ENCODE measurements at regions not wholly inside any gene's neighbourhood (a gene's known extent, or its start where the extent isn't known, plus 50 kb on each side); places are given as distances from the start of the nearest gene placed in this dataset.
"Not testable (repeated sequence)": the region's sequence is repeated elsewhere in the genome, so short reads cannot be mapped to it uniquely, and the experiment has no call there.

- CTCF ChIA-PET (ENCODE audit: partially characterized antibody) = interaction anchor here (0.7 to 1.1 kb wide), 2 partner anchors 13 to 396 kb away, joined by 4 to 5 read pairs; no protein-coding TSS in a partner anchor
- H3K9me3 ChIP-seq (ENCODE audit: insufficient read depth in 2 of 2, low read depth in 1 of 2, low read length in 1 of 2); H2AFZ ChIP-seq (ENCODE audit: low read length); H3K4me3 ChIP-seq (ENCODE audit: extremely low read depth in 1 of 4, insufficient read depth in 2 of 4, low read depth in 3 of 4, low read length in 4 of 4); H3K4me1 ChIP-seq (replicated peaks in 1 of 4; ENCODE audit: control insufficient read depth in 3 of 4, insufficient read depth in 4 of 4, low read length in 3 of 4); POLR2A ChIA-PET (ENCODE audit: partially characterized antibody); H3K4ac ChIP-seq (replicated peaks; ENCODE audit: insufficient read length, low read depth, low read length); H3K27ac ChIP-seq (ENCODE audit: low read depth, low read length); H3K14ac ChIP-seq (ENCODE audit: insufficient read length); H3K79me1 ChIP-seq (ENCODE audit: low read depth, low read length); H3K18ac ChIP-seq (ENCODE audit: extremely low read depth, low read length); FAIRE-seq; H2BK5ac ChIP-seq (ENCODE audit: low read depth, low read length); H3K23ac ChIP-seq (ENCODE audit: insufficient read length); H4K91ac ChIP-seq (replicated peaks; ENCODE audit: insufficient read length, low read length); H3K23me2 ChIP-seq (ENCODE audit: low read depth, low read length); DNase-seq (ENCODE audit: low read depth in 1 of 2, low spot score in 2 of 2); H2BK120ac ChIP-seq (replicated peaks; ENCODE audit: low read depth, low read length); H2BK20ac ChIP-seq (ENCODE audit: low read length); H3K56ac ChIP-seq (replicated peaks; ENCODE audit: insufficient read length, low read depth, low read length); H2AK5ac ChIP-seq (ENCODE audit: low read depth, low read length); H2BK15ac ChIP-seq (ENCODE audit: low read length); H3K79me2 ChIP-seq (ENCODE audit: control insufficient read depth in 1 of 2, insufficient read depth in 2 of 2, low read length in 2 of 2); H3K27me3 ChIP-seq (replicated peaks in 1 of 4; ENCODE audit: control insufficient read depth in 3 of 4, extremely low read depth in 1 of 4, insufficient read depth in 3 of 4, low read length in 3 of 4); H4K20me1 ChIP-seq (replicated peaks in 1 of 2; ENCODE audit: control insufficient read depth in 1 of 2, insufficient read depth in 2 of 2, low read length in 2 of 2); H2BK12ac ChIP-seq (ENCODE audit: low read depth, low read length); H3K36me3 ChIP-seq (ENCODE audit: control insufficient read depth in 2 of 4, insufficient read depth in 4 of 4, low read length in 3 of 4); H4K8ac ChIP-seq (ENCODE audit: extremely low read depth, insufficient read depth, low read length); H4K5ac ChIP-seq (ENCODE audit: insufficient read length, low read depth, low read length); H3K4me2 ChIP-seq (ENCODE audit: insufficient read depth in 1 of 2, low read depth in 2 of 2, low read length in 2 of 2); H3K9ac ChIP-seq (replicated peaks in 1 of 4; ENCODE audit: extremely low read depth in 1 of 4, low read depth in 3 of 4, low read length in 3 of 4): not testable (repeated sequence)
- 91% methylated on average over 7 of the region's 9 CpGs; no CpG with 5 or more reads in 1 of the 2 experiments for WGBS, 2 experiments (ENCODE audit: extremely low coverage in 1 of 2, insufficient coverage in 1 of 2, insufficient read length in 1 of 2, insufficient replicate concordance in 2 of 2, low coverage in 1 of 2, low lambda C conversion rate in 2 of 2, missing lambda C conversion rate in 1 of 2)
Observed at GRCh38 chr9:19895578-19895977, 106.7 kb upstream of the SLC24A2 start.

Data from H1 (cell line).